HG03432 (cell line): ENCODE measurements at regions not wholly inside any gene's neighbourhood (a gene's known extent, or its start where the extent isn't known, plus 50 kb on each side); places are given as distances from the start of the nearest gene placed in this dataset.

Experiments used
- ATAC-seq: cut with Tn5 transposase; IDR thresholded peaks from one replicate; pipeline ENCODE4 v1.9.1; 2021; ENCODE audit warnings: mild to moderate bottlenecking, moderate library complexity; ENCODE audit not compliant: unreplicated experiment

GRCh38 chr11:37699644-37700043 lies 1101.6 kb upstream of the RAG2 start:
- ATAC-seq = no peak

- ATAC-seq = no peak
Observed at GRCh38 chr11:37695283-37695682, 1097.2 kb upstream of the RAG2 start.

- no peak for ATAC-seq
Observed at GRCh38 chr11:37689951-37690350, 1091.9 kb upstream of the RAG2 start.

- ATAC-seq = no peak
Observed at GRCh38 chr11:37688456-37688855, 1090.4 kb upstream of the RAG2 start.

GRCh38 chr11:37687130-37687529 lies 1089.1 kb upstream of the RAG2 start:
- ATAC-seq = no peak

GRCh38 chr11:37671321-37671720 lies 1073.3 kb upstream of the RAG2 start:
- ATAC-seq = no peak

GRCh38 chr11:37666960-37667359 lies 1068.9 kb upstream of the RAG2 start:
- no peak for ATAC-seq

GRCh38 chr11:37657645-37658044 lies 1059.6 kb upstream of the RAG2 start:
- ATAC-seq = no peak

GRCh38 chr11:37647767-37648166 lies 1049.7 kb upstream of the RAG2 start:
- no peak for ATAC-seq

GRCh38 chr11:37643968-37644367 lies 1045.9 kb upstream of the RAG2 start:
- no peak for ATAC-seq

GRCh38 chr11:37642296-37642695 lies 1044.3 kb upstream of the RAG2 start:
- ATAC-seq = no peak

GRCh38 chr11:37632748-37633147 lies 1034.7 kb upstream of the RAG2 start:
- ATAC-seq = no peak

GRCh38 chr11:37630866-37631265 lies 1032.8 kb upstream of the RAG2 start:
- no peak for ATAC-seq

GRCh38 chr11:37623778-37624177 lies 1025.7 kb upstream of the RAG2 start:
- ATAC-seq = no peak

GRCh38 chr11:37621662-37622061 lies 1023.6 kb upstream of the RAG2 start:
- no peak for ATAC-seq

- ATAC-seq = no peak
Observed at GRCh38 chr11:37616291-37616690, 1018.3 kb upstream of the RAG2 start.

GRCh38 chr11:37613031-37613430 lies 1015.0 kb upstream of the RAG2 start:
- ATAC-seq = no peak

GRCh38 chr11:37612146-37612545 lies 1014.1 kb upstream of the RAG2 start:
- ATAC-seq = no peak

GRCh38 chr11:37605229-37605628 lies 1007.2 kb upstream of the RAG2 start:
- ATAC-seq = no peak

GRCh38 chr11:37598381-37598780 lies 1000.3 kb upstream of the RAG2 start:
- ATAC-seq = no peak

GRCh38 chr11:37597776-37598175 lies 999.7 kb upstream of the RAG2 start:
- ATAC-seq = no peak

GRCh38 chr11:37595845-37596244 lies 997.8 kb upstream of the RAG2 start:
- no peak for ATAC-seq

- ATAC-seq = no peak
Observed at GRCh38 chr11:37574361-37574760, 976.3 kb upstream of the RAG2 start.
